HG03139 (cell line): ENCODE measurements at regions not wholly inside any gene's neighbourhood (a gene's known extent, or its start where the extent isn't known, plus 50 kb on each side); places are given as distances from the start of the nearest gene placed in this dataset.
"Not testable (repeated sequence)": the region's sequence is repeated elsewhere in the genome, so short reads cannot be mapped to it uniquely, and the experiment has no call there.

Source experiments
- ATAC-seq: cut with Tn5 transposase; IDR thresholded peaks from one replicate; pipeline ENCODE4 v1.9.1; 2021; ENCODE audit not compliant: unreplicated experiment

DNA sequence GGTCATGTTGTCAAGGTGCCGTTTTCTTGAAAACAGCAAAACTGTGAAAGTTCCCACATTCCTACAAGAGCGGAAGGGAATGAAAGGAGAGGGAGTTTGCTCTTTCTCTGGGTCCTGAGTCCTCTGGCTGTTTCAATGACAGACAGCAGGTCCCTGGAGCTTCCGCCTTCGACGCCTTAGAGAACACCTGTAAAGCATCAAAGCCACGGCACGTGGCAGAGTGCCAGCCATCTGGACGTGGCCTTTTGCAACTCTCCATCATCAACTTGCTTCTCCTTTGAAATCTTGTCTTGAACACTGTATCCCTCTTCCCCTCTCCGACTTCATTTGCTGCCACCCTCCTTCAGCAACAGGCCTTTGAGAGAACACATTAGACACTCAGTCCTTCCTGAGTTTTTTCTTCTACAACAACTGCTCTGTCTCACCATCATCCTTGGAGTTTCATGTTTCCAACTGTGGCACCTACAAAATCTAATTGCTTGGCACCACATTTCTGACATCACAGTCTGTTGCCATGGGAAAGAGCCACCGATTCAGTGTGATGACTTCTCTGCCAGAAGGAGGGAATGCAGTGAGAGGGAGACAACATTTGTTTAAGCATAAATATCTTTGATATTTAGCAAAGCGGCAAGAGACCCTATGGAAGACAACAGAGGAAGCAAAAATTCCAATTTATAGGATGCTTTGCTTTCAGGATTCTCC is 204.9 kb upstream of the PTER start:
- no peak for ATAC-seq

DNA sequence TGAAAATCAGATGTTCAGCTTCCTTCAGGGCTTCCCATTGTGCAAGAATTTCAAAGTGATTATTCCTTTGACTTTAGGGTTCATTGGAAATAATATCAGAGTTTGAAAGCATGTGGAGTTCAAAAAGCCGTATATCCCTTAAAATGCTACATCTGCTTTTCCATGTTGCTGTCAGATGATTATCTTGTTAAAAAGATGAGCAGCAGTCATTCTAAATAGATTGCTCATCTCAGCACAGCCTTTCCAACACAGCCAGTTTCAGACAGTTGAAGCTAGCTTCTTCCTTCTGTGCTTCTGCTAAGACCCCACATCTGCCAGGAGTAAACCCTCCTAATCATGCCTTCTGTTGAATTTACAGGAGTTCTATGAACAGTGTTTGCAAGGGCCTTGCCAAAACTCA is 204.4 kb upstream of the PTER start:
- ATAC-seq = no peak

DNA sequence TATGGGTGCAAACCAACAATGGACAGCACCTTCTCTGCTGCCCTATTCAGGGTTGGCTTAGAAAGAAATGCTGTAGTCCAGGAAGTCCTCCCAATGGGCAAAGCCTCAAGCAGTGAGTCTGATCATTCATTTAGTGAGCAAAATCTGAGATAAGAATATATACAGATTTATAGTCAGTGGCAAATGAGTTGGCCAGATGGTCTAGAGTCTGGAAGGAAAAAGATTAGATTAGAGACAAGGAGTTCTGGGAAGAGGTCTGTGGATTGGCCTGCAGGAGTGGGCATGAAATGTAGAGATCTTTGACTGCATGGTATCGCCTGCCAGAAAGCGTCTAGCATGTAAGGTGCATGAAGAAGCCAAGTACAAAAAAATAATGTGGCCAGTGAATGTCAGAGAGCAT is 201.9 kb upstream of the PTER start:
- ATAC-seq = no peak

DNA sequence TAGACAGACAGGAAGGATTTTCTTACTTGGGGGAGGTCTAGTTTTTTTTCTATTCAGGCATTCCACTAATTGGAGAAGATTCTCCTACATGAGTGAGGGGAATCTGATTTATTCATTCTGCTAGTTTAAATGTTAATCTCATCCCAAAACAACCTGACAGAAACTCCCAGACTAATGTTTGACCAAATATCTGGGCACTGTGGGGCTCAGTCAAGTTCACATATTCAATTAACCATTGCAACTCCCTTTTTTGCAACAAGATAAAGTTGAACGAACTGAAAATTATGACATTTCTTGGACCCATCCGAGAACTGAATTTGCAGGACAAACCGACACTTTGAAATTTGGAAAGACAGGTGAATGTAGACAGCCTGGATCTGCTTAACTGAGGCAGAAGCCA is 194.4 kb upstream of the PTER start:
- no peak for ATAC-seq

DNA sequence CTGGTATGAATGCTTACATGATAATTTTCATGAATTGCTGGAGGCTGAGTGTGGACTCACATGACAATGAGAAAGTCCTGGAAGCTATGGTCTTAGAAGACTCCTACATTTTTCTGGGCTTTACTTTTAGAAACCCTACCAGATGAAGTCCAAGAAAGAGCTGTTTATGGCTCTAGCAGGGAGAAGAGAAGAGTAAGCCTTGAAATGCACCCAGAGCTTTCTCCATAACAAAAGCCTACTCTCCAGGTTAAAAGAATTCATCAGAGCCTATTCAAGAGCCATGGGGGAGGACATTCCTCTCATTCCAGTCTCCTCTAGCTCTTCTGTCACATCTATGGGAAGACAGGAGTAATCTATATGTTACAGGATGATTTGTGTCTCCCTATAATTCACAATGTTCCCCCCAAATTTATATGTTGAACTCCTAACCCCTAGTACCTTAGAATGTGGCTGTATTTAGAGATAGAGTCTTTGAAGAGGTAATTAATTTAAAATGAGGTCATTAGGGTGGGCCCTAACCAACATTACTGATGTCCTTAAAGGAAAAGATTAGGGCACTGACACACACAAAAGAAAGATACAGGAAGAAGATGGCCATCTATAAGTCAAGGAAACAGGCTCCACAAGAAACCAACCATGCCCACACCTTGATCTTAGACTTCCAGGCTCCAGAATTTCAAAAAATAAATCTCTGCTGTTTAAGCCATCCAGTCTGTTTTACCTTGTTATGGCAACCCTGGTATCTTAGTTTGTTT is 193.8 kb upstream of the PTER start:
- no peak for ATAC-seq

DNA sequence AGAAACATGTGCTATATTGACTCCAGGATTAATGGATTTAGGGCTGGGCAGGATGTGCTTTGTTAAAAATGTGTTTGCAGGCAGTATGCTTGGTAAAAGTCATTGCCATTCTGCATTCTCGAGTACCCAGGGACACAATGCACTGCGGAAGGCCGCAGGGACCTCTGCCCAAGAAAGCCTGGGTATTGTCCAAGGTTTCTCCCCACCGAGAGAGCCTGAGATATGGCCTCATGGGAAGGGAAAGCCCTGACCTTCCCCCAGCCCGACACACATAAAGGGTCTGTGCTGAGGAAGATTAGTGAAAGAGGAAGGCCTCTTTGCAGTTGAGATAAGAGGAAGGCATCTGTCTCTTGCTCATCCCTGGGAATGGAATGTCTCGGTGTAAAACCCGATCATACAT is 186.7 kb upstream of the PTER start:
- ATAC-seq = not testable (repeated sequence)

DNA sequence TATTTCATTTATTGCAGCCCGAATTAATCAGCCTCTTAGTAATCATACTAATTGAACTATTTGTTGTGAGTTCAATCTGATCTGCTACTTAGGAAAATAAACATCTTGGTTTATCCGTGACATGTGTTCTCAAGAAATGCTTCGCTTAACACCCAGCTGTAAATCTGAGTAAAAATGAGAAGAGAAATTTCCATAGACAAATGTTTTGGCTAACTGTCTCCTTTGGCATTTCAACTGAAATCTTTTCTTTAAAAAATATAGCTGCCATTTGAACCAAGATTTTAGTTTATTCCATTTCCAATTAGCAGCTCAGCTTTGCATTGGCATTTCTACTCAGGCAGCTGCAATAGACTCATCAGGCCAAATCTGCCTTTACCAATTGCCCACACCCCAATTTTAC is 180.5 kb upstream of the PTER start:
- no peak for ATAC-seq

DNA sequence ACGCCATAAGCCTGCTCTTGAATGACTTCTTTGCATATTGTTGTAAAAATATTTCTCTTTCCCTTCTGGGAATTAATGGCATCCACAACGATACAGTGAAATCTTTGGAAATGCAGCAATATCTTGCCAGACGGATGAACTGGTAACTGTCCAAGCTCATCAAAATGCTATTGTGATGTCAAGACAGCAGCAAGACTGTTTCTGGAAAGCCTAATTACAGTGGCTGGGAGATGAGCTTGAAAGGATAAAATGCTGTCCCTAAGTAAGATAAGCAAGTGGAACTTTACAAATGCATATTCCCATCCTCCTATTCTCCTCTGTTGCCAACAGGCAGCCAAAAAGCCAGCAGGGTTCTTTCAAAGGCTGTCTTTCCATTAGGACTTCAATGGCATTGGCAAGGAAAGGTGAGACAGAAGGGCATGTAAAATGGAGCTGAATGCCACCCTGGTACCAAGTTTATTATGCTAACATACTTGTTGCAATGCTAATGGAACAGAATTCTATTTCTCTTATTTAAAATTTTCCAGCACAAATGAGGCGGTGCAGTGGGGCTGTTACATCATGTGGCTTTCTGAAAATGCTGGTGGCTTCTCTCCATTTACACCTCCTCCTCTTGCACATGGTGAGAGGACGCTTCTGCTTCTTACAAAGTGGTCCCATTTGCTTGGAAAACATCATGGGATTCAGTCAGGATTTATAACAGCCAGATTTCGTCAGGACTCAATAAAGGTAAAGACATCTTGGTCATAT is 178.3 kb upstream of the PTER start:
- ATAC-seq = no peak

DNA sequence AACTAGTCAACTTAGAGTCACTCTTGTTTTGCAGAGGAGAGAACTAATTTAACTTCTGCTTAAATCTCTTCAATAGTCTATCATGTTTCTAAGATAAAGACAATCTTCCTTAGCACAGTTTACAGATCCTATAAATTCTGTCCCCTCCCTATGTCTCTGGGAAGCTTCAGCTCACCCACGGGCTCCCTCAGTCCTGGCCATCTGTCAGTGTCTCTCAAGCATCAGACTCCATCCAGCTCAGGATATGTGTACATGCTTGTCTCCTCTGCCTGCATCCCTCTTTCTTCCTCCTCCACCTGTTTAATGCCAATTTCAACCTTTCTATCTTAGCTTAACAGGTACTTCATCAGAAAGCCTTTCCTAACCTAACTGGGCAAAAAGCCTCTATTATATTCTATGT is 177.1 kb upstream of the PTER start:
- ATAC-seq = no peak

DNA sequence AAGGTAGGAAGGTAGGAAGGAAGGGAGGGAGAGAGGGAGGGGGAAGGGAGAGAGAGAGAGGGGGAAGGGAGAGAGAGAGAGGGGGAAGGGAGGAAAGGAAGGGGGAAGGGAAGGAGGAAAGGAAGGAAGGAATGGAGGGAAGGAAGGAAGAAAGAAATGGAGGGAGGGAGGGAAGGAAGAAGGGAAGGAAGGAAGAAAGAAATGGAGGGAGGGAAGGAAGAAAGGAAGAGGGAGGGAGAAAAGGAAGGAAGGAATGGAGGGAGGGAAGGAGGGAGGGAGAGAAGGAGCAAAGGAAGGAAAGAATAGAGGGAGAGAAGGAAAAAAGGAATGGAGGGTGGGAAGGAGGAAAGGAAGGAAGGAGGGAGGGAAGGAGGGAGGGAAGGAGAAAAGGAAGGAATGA is 176.4 kb upstream of the PTER start:
- ATAC-seq = no peak

DNA sequence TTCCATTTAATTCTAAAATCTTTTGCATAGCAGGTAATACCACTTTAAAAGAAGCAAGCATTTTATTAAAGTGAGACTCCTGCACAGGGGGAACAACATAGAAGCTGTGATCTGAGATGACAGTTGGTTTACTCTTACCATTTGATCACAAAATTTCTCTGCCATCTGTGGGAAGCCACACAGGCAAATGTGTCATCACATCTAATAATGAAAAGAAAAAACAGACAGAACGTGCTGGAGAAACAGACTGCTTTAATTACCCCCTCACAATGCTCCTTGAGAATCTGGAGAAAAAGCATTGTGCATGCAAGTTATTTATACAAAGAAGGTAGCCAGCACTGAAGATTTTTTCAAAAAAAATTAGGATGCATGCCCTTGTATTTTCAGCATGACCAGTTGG is 165.2 kb upstream of the PTER start:
- ATAC-seq = no peak

DNA sequence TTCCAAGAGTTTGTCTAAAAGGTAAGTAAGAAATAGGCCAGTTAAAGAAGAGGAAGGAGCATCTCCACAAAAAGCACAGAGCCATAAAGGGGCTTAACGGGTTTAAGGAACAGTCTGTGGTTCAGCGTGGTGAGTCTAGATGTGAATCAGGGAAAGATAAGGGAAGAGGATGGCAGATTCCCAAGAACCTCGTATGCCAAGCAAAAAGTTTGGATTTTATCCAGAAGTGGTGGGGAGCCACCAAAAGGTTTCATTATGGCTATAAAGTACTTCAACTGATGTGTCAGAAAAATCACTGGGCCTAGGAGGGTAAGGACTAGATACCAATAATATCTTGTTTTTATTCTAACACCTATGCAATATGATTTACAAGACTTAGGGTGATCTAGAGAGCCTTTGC is 161.9 kb upstream of the PTER start:
- ATAC-seq = no peak

DNA sequence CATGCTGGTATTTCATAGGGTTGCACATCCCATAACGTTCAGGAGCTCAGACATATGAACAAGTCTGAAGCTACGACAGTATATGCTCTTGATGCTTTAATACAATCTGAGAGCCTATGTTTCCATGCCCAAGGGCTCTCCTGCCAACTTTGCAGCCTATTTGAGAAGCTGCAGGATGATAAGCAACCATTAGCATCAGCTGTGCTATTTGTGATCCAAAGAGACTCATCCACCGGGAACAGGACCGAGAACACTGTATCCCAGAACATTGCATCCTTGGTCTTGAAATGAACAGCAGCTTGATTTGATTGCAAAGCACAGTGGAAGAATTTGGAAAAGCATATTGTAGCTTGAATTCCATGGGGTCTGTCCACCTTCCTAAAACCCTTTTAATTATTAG is 156.2 kb upstream of the PTER start:
- ATAC-seq = no peak

DNA sequence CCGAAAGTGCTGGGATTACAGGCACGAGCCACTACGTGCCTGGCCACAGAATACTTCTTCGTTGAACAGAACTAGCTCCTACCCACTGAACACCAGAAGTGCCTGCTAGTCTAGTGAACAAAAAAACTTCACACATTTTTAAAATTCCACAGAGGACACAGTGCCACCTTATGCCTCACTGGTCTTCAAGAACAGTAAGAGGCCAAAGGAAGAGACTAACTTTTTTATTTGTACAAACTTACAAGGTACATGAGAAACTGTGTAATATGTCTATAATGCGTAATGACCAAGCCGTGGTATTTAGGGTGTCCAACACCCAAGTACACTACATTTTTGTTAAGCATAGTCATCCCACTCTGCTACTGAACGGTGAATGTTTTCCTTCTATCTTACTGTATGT is 144.4 kb upstream of the PTER start:
- ATAC-seq = no peak

DNA sequence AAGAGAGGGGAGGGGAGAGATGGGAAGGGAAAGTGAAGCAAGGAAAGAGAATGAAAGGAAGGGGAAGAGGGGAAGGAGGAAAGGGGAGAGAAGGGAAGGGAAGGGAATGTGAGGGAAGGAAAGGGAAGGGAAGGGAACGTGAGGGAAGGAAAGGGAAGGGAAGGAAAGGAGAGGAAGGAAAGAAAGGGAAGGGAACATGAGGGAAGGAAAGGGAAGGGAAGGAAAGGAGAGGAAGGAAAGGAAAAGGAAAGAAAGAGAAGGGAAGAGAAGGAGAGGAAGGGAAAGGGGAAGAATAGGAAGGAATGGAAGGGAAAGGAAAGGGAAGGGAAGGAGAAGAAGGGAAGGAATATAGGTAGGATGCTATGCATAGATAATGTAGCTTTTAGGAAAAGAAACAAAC is 139.7 kb upstream of the PTER start:
- no peak for ATAC-seq

DNA sequence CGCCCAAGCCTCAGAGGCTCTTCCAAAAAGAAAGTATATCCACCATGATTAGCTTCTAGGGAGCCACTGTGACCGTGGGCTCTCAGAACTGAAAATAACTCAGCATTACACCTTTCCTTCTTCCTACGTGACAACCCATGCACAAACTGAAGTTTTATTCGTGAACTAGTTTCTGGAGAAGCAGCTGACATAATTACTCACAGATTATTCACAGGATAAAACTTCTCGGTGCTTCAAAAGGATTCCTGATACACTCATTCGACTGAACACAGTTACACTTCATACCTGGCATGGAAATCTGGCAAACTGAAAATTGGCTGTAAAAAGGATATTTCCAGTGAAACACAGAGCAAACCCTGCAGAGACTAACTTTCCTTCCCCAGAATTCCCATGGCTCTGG is 139.2 kb upstream of the PTER start:
- no peak for ATAC-seq

DNA sequence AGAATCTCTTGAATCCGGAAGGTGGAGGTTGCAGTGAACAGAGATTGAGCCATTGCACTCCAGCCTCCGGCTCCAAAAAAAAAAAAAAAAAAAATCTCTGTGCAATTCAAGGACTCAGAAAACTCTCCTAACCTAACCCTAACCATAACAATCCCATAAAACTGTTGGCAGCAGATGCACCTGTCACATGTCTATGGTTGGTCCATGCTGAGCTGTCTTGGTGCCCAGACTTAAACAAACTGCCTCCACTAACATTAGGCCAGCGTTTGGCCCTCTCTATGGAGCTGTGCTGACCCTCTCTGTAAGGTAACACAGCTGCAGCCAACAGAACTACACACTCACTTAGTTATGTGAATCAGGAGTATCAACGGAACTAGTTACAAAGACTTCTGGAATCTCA is 132.5 kb upstream of the PTER start:
- no peak for ATAC-seq

DNA sequence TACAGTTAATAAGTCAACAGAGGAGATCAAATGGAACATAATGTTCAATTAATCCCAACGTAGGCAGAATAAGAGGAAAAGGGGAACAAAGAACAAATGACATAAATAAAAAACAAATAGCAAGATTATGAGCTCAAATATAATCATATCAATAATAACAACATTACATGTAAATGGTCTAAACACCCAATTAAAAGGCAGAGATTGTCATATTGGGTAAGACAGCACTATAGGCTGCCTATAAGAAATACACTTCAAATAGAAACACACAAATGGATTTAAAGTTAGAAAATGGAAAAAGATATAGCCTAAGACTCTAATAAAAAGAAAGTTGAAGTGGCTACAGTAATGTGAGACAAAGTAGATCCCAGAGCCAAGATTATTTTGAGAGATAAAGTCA is 126.4 kb upstream of the PTER start:
- ATAC-seq = no peak

DNA sequence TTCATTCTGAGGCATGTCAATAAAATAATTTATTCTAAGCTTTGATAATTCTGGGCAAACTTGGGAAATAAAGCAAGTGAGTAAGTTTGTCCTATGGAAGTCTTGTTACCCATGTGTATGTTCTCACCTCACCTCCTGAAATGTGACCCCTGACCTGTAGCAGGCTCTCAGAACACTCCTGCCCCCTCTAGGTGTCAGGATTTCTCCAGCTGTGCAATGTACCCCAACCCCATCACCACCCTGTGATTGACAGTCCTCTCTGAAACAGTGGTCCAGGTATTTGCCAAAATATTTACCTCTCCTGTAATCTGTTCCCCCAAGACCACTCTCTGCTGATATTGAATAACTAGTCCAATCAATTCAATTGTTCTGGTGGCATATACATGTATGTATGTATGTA is 122.6 kb upstream of the PTER start:
- no peak for ATAC-seq

DNA sequence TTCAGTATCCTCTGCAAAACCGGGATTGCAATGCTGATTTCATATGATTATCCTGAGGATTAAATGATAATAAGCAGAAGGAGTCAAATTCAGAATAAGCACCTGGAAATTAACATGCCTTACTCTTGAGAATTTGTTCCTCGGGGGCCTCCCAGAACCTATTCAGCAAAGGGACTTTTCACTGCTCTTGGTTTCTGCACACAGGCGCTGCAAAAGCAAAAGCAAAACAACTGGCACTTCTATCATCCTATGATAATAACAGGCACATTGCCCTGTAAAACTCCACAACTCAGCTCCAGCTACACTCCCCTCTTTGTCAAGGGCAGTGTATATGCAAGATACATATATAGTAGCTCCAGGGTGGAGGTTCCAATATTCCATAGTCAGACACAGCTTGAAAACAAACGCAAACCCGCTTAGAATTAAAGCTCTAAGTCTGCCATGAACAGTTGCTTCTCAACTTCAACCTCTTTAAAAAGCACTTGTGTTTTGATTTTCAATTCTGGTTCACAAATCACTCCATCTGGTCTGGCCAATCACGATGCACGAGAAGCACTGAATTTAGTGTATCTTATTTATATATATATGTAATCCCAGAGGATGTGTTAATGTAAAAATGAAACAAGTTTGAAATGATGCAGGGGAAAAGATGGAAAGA is 119.9 kb upstream of the PTER start:
- no peak for ATAC-seq

DNA sequence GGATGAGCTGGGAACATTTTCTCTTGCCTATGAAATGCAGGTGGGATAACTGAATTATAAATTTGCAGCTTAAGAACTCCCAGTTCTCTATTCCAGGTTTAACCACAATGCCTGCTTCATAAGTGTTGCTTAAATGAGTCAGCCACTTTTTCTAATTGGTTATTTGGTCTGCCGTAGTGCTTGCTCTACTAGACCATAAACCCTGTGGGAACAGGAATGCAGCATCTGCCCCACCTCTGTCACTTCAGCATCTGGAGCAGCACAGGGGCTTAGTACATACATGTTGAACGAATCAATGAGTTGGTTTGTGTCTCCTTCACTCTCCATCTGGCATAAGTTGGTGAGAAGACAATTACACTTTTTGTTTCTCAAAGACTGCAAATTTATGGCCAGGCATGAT is 95.2 kb upstream of the PTER start:
- ATAC-seq = no peak

DNA sequence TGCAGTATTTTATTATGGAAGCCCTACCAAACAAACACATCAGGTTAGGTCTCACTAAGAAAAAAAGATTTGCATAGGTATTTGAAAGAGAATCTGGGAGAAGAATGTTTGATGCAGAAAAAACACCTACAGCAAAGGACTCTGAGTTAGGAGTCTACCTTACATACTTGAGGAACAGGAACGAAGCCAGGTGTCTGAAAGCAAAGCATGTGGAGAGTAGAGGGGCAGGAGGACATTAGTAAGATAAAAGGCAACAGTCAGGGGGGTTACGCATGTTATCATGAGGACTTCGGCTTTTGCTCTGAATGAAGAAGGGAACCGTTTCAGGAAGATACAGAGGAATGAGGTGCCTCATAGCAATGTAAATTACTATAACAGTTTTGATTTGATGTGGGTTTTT is 87.9 kb upstream of the PTER start:
- ATAC-seq = no peak
